Mesenchymal stem cell (in vitro differentiated cells and primary cell): ENCODE measurements at regions not wholly inside any gene's neighbourhood (a gene's known extent, or its start where the extent isn't known, plus 50 kb on each side); places are given as distances from the start of the nearest gene placed in this dataset.

Experiments
- DNase-seq: peaks from one replicate; pipeline ENCODE4 v3.0.0-alpha.2; 2013
- H2AFZ ChIP-seq: one replicate; pipeline ENCODE4 v1.6.1; 2013; ENCODE audit warnings: low read depth, mild to moderate bottlenecking, control low read depth, inconsistent platforms, low read length, moderate library complexity
- H2AK5ac ChIP-seq: 2 replicates; pipeline ENCODE4 v1.6.1; 2013; ENCODE audit warnings: low read length, moderate library complexity, mild to moderate bottlenecking, inconsistent platforms; ENCODE audit not compliant: severe bottlenecking
- H2BK120ac ChIP-seq: one replicate; pipeline ENCODE4 v1.6.1; 2013; ENCODE audit warnings: low read depth, mild to moderate bottlenecking, inconsistent platforms, low read length, moderate library complexity
- H2BK12ac ChIP-seq, 2 experiments: one replicate each; pipeline ENCODE4 v1.6.1; 2013; ENCODE audit warnings: inconsistent platforms in 2 of 2, low read length in 2 of 2, mild to moderate bottlenecking in 2 of 2, moderate library complexity in 2 of 2, control low read depth in 1 of 2
- H2BK15ac ChIP-seq: one replicate; pipeline ENCODE4 v1.6.1; 2013; ENCODE audit warnings: mild to moderate bottlenecking, low read depth, inconsistent platforms; ENCODE audit not compliant: poor library complexity, severe bottlenecking
- H2BK5ac ChIP-seq: 2 replicates; pipeline ENCODE4 v1.6.1; 2013; ENCODE audit warnings: low read depth, mild to moderate bottlenecking, low read length, control low read depth, inconsistent platforms; ENCODE audit not compliant: poor library complexity, severe bottlenecking
- H3K14ac ChIP-seq, 2 experiments: one replicate each; pipeline ENCODE4 v1.6.1; 2013; ENCODE audit warnings: inconsistent platforms in 2 of 2, low read length in 2 of 2, control low read depth in 1 of 2, mild to moderate bottlenecking in 1 of 2, moderate library complexity in 1 of 2
- H3K18ac ChIP-seq, 2 experiments: one replicate each; pipeline ENCODE4 v1.6.1; 2013; ENCODE audit warnings: inconsistent platforms in 2 of 2, low read length in 2 of 2, control low read depth in 1 of 2, low read depth in 1 of 2, mild to moderate bottlenecking in 1 of 2
- H3K23ac ChIP-seq, 2 experiments: one replicate each; pipeline ENCODE4 v1.6.1; 2013; ENCODE audit warnings: inconsistent platforms in 2 of 2, low read length in 2 of 2, mild to moderate bottlenecking in 2 of 2, moderate library complexity in 2 of 2, control low read depth in 1 of 2
- H3K27ac ChIP-seq: 2 replicates; pipeline ENCODE4 v1.5.1; 2013; ENCODE audit warnings: mild to moderate bottlenecking, moderate library complexity, low read length, control low read depth, inconsistent platforms; ENCODE audit not compliant: poor library complexity, severe bottlenecking
- H3K27me3 ChIP-seq, 2 experiments: 2 replicates each; pipeline versions ENCODE4 v1.6.1 to v1.7.0; 2013; ENCODE audit warnings: low read length in 2 of 2, mild to moderate bottlenecking in 2 of 2, moderate library complexity in 2 of 2, control low read depth in 1 of 2, inconsistent platforms in 1 of 2; ENCODE audit not compliant: control insufficient read depth in 1 of 2, insufficient read depth in 1 of 2
- H3K36me3 ChIP-seq, 2 experiments: 2 replicates each; pipeline versions ENCODE4 v1.6.1 to v1.7.0; 2013; ENCODE audit warnings: low read length in 2 of 2, control low read depth in 1 of 2, inconsistent platforms in 1 of 2, low read depth in 1 of 2, mild to moderate bottlenecking in 1 of 2; ENCODE audit not compliant: insufficient read depth in 2 of 2, control insufficient read depth in 1 of 2
- H3K4ac ChIP-seq, 2 experiments: one replicate each; pipeline ENCODE4 v1.6.1; 2013; ENCODE audit warnings: inconsistent platforms in 2 of 2, low read length in 2 of 2, mild to moderate bottlenecking in 2 of 2, moderate library complexity in 2 of 2, control low read depth in 1 of 2, low read depth in 1 of 2
- H3K4me1 ChIP-seq: 2 replicates; pipeline ENCODE4 v1.6.1; 2013; ENCODE audit warnings: low read depth, low read length, control low read depth; ENCODE audit not compliant: control insufficient read depth, insufficient read depth
- H3K4me2 ChIP-seq: 2 replicates; pipeline ENCODE4 v1.6.1; 2013; ENCODE audit warnings: low read length, mild to moderate bottlenecking, inconsistent platforms; ENCODE audit not compliant: poor library complexity, severe bottlenecking
- H3K4me3 ChIP-seq, 2 experiments: 2 replicates each; pipeline versions ENCODE4 v1.5.1 to v1.7.0; 2013; ENCODE audit warnings: low read length in 2 of 2, mild to moderate bottlenecking in 2 of 2, control low read depth in 1 of 2, low read depth in 1 of 2; ENCODE audit not compliant: insufficient read depth in 1 of 2
- H3K79me1 ChIP-seq: replicated peaks from 2 replicates; pipeline ENCODE4 v1.6.1; 2013; ENCODE audit warnings: mild to moderate bottlenecking, control low read depth, low read length, inconsistent platforms; ENCODE audit not compliant: poor library complexity, severe bottlenecking
- H3K9ac ChIP-seq: 2 replicates; pipeline ENCODE4 v1.7.0; 2013; ENCODE audit warnings: mild to moderate bottlenecking, low read length, moderate library complexity
- H3K9me3 ChIP-seq: 2 replicates; pipeline ENCODE4 v1.7.0; 2013; ENCODE audit warnings: mild to moderate bottlenecking, low read length; ENCODE audit not compliant: control insufficient read depth
- H4K8ac ChIP-seq: one replicate; pipeline ENCODE4 v1.6.1; 2013; ENCODE audit warnings: inconsistent platforms, mild to moderate bottlenecking, low read length, moderate library complexity
- H4K91ac ChIP-seq: one replicate; pipeline ENCODE4 v1.6.1; 2013; ENCODE audit warnings: mild to moderate bottlenecking, low read length, inconsistent platforms
- WGBS: methylation state at CpG from one replicate; pipeline ENCODE4 v1.1.7; 2013; ENCODE audit warnings: mixed read lengths; 5-methylcytosine and 5-hydroxymethylcytosine counted together

DNA sequence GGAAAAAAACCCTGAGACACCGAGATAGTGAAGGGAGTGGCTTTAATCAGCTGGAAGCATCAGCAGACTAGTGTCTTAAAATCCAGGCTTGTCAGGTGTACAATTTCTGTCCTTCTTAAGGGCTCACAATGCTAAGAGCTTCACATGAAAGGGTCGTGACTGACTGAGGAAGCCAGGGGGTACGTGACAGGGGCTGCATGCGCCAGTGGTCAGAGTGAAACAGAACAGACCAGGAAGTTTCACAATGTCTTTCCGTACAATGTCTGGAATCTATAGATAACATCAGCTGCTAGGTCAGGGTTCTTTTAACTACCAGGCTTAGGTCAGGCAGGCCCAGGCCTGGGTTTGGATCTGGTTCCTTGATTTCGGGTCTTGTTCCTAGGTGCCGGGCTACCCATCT, 253.0 kb downstream of the CDH10 start:
- no peak overlapping the region for H4K91ac ChIP-seq
- no peak overlapping the region for H3K27ac ChIP-seq
- H2BK15ac ChIP-seq = no peak overlapping the region
- peak overlapping the region; percentile 14 for H2AFZ ChIP-seq
- no peak overlapping the region for H2BK5ac ChIP-seq
- H3K9ac ChIP-seq = no peak overlapping the region
- peak overlapping the region in 1 of 2 experiments; percentile 28 for H3K14ac ChIP-seq
- peak overlapping the region; percentile 63 for H4K8ac ChIP-seq
- H3K36me3 ChIP-seq = no peaks in the 10 kb centered on the region
- no peak overlapping the region for H3K4me3 ChIP-seq
- H3K27me3 ChIP-seq = no peaks in the 10 kb centered on the region
- WGBS = 30% methylated on average over 5 of the region's 7 CpGs
- no peaks in the 10 kb centered on the region for H3K79me1 ChIP-seq
- H3K18ac ChIP-seq = peak overlapping the region; percentile 12 to 72
- peak overlapping the region; percentile 39 to 71 for H2BK12ac ChIP-seq
- H2AK5ac ChIP-seq = no peak overlapping the region
- peak overlapping the region in 1 of 2 experiments; percentile 61 for H3K4ac ChIP-seq
- no peak overlapping the region for H3K4me2 ChIP-seq
- no peaks in the 10 kb centered on the region for H3K4me1 ChIP-seq
- no peaks in the 10 kb centered on the region for H3K9me3 ChIP-seq
- no peak overlapping the region for H2BK120ac ChIP-seq
- DNase-seq = peak; percentile 72
- H3K23ac ChIP-seq = no peak overlapping the region

DNA sequence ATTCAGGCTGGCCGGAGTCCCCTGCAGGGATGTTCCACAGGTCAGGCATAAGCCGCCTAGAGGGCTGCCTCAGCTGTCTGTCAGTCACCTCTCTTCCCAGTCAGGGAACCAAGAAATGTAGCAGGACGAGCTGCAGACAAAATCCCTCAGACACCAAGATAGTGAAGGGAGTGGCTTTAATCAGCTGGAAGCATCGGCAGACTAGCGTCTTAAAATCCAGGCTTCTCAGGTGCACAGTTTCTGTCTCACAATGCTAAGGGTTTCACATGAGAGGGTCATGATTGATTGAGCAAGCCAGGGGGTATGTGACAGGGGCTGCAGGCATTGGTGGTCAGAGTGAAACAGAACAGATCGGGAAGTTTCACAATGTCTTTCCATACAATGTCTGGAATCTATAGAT, 247.2 kb downstream of the CDH10 start:
- H3K4me3 ChIP-seq = no peak overlapping the region

DNA sequence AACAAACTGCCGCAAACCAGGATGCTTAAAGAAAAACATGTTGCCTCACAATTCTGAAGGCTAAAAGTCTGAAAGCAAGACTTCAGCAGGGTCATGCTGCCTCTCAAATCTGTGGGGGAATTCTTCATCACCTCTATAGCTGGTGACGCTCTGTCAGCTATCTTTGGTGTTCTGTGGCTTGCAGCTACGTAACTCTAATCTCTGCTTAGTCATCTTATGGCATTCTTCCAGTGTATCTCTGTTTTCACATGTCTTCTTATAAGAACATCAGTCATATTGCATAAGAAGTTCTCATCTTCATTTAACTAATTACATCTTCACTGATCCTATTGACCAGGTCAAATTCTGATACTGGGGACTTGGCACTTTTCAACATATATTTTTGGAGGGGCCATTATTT, 243.0 kb downstream of the CDH10 start:
- peak; percentile 88 for DNase-seq
- no peak overlapping the region for H3K4ac ChIP-seq

More for the DNA sequence above, 247.2 kb downstream of the CDH10 start:
- Histone ChIP-seq H3K4me2 (no peak overlapping the region), H2BK15ac (no peak overlapping the region), H3K23ac (no peak overlapping the region), H3K4ac (peak overlapping the region in 1 of 2 experiments; percentile 67), H2AFZ (peak overlapping the region; percentile 42), H3K36me3 (no peaks in the 10 kb centered on the region), H2BK120ac (no peak overlapping the region), H3K14ac (no peak overlapping the region), H3K4me1 (no peaks in the 10 kb centered on the region), H4K91ac (no peak overlapping the region), H3K18ac (peak overlapping the region in 1 of 2 experiments; percentile 66), H3K27ac (no peak overlapping the region), H3K79me1 (no peaks in the 10 kb centered on the region), H2BK12ac (no peak overlapping the region), H3K9ac (no peak overlapping the region), H3K9me3 (peaks cover 5% of the 10 kb centered on the region), H3K27me3 (no peaks in the 10 kb centered on the region), H2AK5ac (no peak overlapping the region), H4K8ac (peak overlapping the region; percentile 62), H2BK5ac (no peak overlapping the region)
- 32% methylated on average over 5 of the region's 6 CpGs for WGBS
- DNase-seq = peak; percentile 29

DNA sequence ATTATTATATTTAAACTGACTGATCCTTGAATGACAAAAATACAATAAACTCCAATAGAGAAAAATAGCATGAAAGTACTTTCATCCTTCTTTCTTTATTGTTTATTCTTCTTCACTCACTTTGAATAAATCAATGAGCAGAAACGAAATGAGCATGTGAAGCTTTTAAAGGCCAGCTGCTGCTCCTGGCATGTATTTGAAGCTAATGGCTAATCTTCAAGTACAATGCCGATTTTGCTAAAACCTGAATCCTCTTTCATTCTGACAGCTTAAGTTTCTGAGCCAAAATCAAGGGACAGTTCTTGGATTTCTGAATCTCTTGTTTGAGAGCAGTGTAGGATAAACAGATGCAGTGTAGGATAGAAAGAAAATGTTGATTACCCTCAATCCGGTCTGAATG, 237.3 kb downstream of the CDH10 start:
- no peak overlapping the region for H3K9ac ChIP-seq
- H3K27ac ChIP-seq = no peak overlapping the region
- no peak overlapping the region for H2BK120ac ChIP-seq
- no peak for DNase-seq
- H2BK12ac ChIP-seq = no peak overlapping the region
- no peak overlapping the region for H2AFZ ChIP-seq
- H3K4me3 ChIP-seq = no peak overlapping the region
- WGBS = 77% methylated on average over 1 of the region's 3 CpGs
- no peak overlapping the region for H2BK15ac ChIP-seq
- H3K4me1 ChIP-seq = no peaks in the 10 kb centered on the region
- H3K79me1 ChIP-seq = no peaks in the 10 kb centered on the region
- no peak overlapping the region for H3K23ac ChIP-seq
- no peak overlapping the region for H3K14ac ChIP-seq
- H3K9me3 ChIP-seq = no peaks in the 10 kb centered on the region
- H3K18ac ChIP-seq = no peak overlapping the region
- H3K4ac ChIP-seq = no peak overlapping the region
- no peak overlapping the region for H4K8ac ChIP-seq
- H3K4me2 ChIP-seq = no peak overlapping the region
- no peaks in the 10 kb centered on the region for H3K36me3 ChIP-seq
- H2BK5ac ChIP-seq = no peak overlapping the region
- no peak overlapping the region for H4K91ac ChIP-seq
- H3K27me3 ChIP-seq = no peaks in the 10 kb centered on the region
- H2AK5ac ChIP-seq = no peak overlapping the region

More for the DNA sequence above, 243.0 kb downstream of the CDH10 start:
- H2BK5ac ChIP-seq = no peak overlapping the region
- no peak overlapping the region for H2AFZ ChIP-seq
- no peaks in the 10 kb centered on the region for H3K4me1 ChIP-seq
- no peak overlapping the region for H3K4me3 ChIP-seq
- no peak overlapping the region for H3K14ac ChIP-seq
- no peak overlapping the region for H3K18ac ChIP-seq
- no peak overlapping the region for H2BK15ac ChIP-seq
- no peaks in the 10 kb centered on the region for H3K27me3 ChIP-seq
- 23% methylated on average over 2 of the region's 3 CpGs for WGBS
- peaks cover 5% of the 10 kb centered on the region for H3K9me3 ChIP-seq
- no peaks in the 10 kb centered on the region for H3K79me1 ChIP-seq
- H4K91ac ChIP-seq = no peak overlapping the region
- no peak overlapping the region for H3K4me2 ChIP-seq
- H3K9ac ChIP-seq = no peak overlapping the region
- no peak overlapping the region for H3K23ac ChIP-seq
- no peak overlapping the region for H4K8ac ChIP-seq
- no peak overlapping the region for H2AK5ac ChIP-seq
- no peak overlapping the region for H3K27ac ChIP-seq
- no peak overlapping the region for H2BK120ac ChIP-seq
- no peaks in the 10 kb centered on the region for H3K36me3 ChIP-seq
- no peak overlapping the region for H2BK12ac ChIP-seq
